GM19455 (cell line): ENCODE measurements at regions not wholly inside any gene's neighbourhood (a gene's known extent, or its start where the extent isn't known, plus 50 kb on each side); places are given as distances from the start of the nearest gene placed in this dataset.
"Not testable (repeated sequence)": the region's sequence is repeated elsewhere in the genome, so short reads cannot be mapped to it uniquely, and the experiment has no call there.

Experiments used
- ATAC-seq: cut with Tn5 transposase; IDR thresholded peaks from one replicate; pipeline ENCODE4 v1.9.1; 2021; ENCODE audit not compliant: unreplicated experiment

- no peak for ATAC-seq
Observed at GRCh38 chr6:4420160-4420865, 284.9 kb upstream of the ECI2 start.

GRCh38 chr6:4415549-4415948 is 280.2 kb upstream of the ECI2 start:
- no peak for ATAC-seq

- ATAC-seq, result not testable (repeated sequence)
Observed at GRCh38 chr6:4414078-4414477, 278.7 kb upstream of the ECI2 start.

- ATAC-seq, result no peak
Observed at GRCh38 chr6:4413073-4413472, 277.7 kb upstream of the ECI2 start.

- ATAC-seq, result no peak
Observed at GRCh38 chr6:4412488-4412887, 277.1 kb upstream of the ECI2 start.

- ATAC-seq, result no peak
Observed at GRCh38 chr6:4412077-4412476, 276.7 kb upstream of the ECI2 start.

- ATAC-seq, result peak; percentile 87
Observed at GRCh38 chr6:4407710-4408109, 272.3 kb upstream of the ECI2 start.

- ATAC-seq, result no peak
Observed at GRCh38 chr6:4405621-4406212, 270.3 kb upstream of the ECI2 start.

GRCh38 chr6:4404415-4404814 is 269.0 kb upstream of the ECI2 start:
- no peak for ATAC-seq

- no peak for ATAC-seq
Observed at GRCh38 chr6:4403828-4404227, 268.5 kb upstream of the ECI2 start.

- no peak for ATAC-seq
Observed at GRCh38 chr6:4403023-4403752, 267.8 kb upstream of the ECI2 start.

GRCh38 chr6:4402477-4402976 is 267.2 kb upstream of the ECI2 start:
- no peak for ATAC-seq

GRCh38 chr6:4401408-4402368 is 266.3 kb upstream of the ECI2 start:
- no peak for ATAC-seq

- no peak for ATAC-seq
Observed at GRCh38 chr6:4399656-4400055, 264.3 kb upstream of the ECI2 start.

- ATAC-seq, result no peak
Observed at GRCh38 chr6:4398791-4399190, 263.4 kb upstream of the ECI2 start.

GRCh38 chr6:4397307-4397706 is 261.9 kb upstream of the ECI2 start:
- no peak for ATAC-seq

GRCh38 chr6:4396044-4396443 is 260.7 kb upstream of the ECI2 start:
- no peak for ATAC-seq

GRCh38 chr6:4395386-4395785 is 260.0 kb upstream of the ECI2 start:
- no peak for ATAC-seq

GRCh38 chr6:4394786-4395185 is 259.4 kb upstream of the ECI2 start:
- no peak for ATAC-seq

- no peak for ATAC-seq
Observed at GRCh38 chr6:4388675-4389074, 253.3 kb upstream of the ECI2 start.

GRCh38 chr6:4384656-4385055 is 249.3 kb upstream of the ECI2 start:
- ATAC-seq, result no peak
